Left ventricle myocardium superior (tissue), 1 donor: ENCODE measurements at regions not wholly inside any gene's neighbourhood (a gene's known extent, or its start where the extent isn't known, plus 50 kb on each side); places are given as distances from the start of the nearest gene placed in this dataset.

Experiments used
- ATAC-seq: fragments of 200-7000 bp; cut with Tn5 transposase; one replicate; pipeline ENCODE4 v1.9.1; 2020; ENCODE audit warnings: mild to moderate bottlenecking, moderate library complexity
- DNase-seq: peaks from one replicate; pipeline ENCODE4 v3.0.0-alpha.2; 2020
- intact Hi-C: fragments of 100-400 bp; cut with micrococcal nuclease; formaldehyde crosslinking; loops from one replicate; pipeline ENCODE4 v1.11.0; 2022
- donor health status: DM: no; HTN: yes; CAD: no; lungs with severe emphysema.

DNA sequence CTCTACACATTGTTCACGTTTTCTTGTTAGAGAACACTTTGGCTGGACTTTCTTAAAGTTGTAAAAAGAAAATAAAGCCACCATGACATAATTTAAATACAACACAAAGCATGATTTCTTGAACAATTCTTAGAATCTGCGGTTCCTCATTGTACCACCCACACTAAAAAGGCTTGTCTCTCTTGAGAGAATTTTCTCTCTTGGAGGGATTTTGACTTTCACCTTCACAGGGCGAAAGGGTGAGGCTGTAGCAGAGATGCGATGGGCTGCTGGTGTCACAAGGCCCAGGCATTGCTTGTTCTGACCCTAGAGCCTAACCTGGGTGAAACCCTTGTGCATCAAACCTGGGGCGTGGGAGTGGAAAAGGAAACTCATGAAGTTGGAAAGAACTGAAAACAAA, 122.7 kb upstream of the RIPOR2 start:
- ATAC-seq, result no peak
- intact Hi-C loops, result no loop called here
- DNase-seq, result no peak

DNA sequence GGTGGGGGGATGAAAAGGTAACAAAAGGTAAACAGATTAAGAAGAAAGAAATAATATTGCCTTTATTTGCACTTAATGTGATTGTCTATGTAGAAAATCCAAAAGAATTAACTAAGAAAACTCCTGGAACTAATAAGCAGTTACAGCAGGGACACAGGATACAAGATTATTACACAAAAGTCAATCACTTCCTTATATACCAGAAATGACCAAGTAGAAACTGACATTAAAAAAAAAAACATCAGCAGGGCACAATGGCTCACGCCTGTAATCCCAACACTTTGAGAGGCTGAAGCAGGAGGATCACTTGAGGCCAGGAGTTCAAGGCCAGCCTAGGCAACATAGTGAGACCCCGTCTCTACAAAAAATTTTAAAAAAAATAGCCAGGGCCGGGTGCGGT, 123.2 kb upstream of the RIPOR2 start:
- intact Hi-C loops, result no loop called here
- no peak for DNase-seq
- no peak for ATAC-seq

DNA sequence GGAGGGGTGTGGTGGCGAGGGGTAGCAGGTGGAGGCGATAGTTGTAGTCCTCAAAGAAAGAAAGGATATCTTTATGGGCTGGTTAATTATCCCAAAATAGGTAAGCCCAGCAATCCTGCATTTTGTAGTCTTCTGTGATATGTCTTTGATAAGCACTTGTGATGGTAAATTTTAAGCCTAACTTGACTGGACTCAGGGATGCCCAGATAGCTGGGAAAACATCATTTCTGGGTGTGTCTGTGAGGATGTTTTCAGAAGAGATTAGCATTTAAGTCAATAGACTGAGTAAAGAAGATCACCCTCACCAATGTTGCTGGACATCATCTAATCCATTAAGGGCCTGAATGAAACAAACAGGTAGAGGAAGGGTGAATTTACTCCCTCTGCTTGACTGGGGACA, 124.8 kb upstream of the RIPOR2 start:
- DNase-seq (no peak), ATAC-seq (no peak)
- intact Hi-C loops, result no loop called here

DNA sequence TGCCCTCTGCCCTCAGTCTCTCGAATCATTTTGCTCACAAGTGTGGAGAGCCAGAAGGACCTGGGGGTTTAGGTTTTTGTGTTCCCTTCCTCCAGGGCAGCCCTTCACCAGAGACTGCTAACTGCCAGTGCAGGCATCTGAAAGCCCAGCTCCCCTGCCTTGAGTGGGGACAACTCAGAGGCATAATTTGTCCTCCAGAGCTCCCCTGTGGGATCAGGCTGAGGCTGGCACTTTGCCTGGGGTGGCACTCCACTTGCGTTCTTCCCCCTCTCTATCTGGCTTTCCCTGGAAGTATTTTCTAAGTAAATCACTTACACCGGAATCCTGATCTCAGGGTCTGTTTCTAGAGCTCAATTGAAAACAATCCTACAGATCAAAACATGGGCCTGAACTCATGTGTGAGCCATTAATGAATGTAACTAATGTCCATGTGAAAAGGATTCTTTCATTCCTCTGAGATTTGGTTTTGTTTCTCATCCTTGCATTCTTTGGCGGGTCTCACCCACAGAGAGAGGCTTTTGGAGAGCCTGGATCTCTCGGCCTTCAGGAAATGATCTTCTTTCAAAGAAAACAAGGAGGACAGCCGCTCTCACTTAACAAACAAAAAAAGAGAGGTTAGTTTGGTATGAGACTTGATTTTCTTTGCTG, 125.7 kb upstream of the RIPOR2 start:
- intact Hi-C loops, result no loop called here
- ATAC-seq, result no peak
- DNase-seq, result no peak

DNA sequence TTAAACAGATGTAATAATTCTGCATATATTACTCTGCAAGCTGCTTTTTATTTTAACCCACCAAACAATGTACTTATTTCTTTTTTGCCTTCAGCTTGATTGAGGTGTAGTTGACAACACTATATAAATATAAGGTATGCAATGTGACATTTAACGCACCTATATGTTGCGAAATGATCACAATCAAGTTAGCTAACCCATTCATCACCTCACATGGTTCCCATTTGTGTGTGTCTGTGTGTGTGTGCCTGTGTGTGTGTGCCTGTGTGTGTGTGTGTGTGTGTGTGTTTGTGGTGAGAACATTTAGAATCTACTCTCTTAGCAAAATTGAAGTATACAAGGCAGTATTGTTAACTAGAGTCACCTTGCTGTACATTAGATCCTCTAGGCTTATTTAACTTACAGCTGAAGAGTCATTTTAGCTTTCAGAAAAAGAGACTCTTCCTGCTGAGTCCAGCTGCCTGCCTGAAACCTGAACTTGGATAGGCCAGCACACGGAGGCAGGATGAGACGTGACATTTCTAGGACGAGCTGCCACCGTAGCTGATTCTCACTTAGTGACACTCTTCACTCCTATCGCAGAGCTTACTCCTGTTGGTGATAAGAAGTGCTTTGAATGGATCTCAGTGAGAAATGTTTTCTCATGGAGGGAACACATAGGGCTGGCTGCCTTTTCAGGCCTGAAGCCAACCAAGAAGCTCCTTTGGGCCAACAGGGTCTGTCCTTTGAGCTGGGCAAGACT, 126.5 kb upstream of the RIPOR2 start:
- intact Hi-C loops, result no loop called here
- DNase-seq (no peak), ATAC-seq (peak; percentile 80)

DNA sequence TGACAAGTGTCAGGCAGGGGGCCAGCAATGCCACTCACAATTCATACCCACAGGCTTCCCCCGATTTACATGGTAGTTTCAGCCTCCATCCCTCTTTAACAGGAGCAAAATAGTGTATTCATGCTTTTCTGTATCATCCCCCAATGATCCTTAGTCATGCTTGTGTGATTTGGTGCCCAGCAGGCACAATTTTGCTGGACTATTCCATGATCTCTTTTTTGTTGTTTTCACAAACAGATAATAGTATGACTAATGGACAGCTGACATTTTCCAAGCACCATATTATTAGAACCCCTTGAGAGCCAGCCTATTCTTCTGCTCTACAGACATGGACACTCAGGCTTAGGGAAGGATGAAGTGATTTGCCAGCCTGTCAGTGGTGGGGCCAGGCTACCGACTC, 128.2 kb upstream of the RIPOR2 start:
- ATAC-seq, result no peak

DNA sequence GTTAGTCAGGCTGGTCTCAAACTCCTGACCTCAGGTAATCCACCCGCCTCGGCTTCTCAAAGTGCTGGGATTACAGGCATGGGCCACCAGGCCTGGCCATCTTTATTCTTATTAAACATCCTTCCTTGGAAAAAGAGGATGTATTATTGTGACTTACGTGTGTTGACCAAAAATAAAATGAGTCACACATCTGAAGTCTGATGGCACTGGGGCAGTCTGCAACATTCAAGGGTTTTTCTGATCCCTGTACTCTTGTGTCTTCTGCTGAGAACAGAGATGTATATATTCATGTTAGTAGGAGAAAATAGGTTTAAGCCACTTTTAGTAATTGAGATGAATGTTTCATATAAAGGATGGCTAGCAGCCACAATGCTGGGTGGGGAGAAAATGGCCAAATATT, 129.9 kb upstream of the RIPOR2 start:
- intact Hi-C loops, result no loop called here
- DNase-seq (no peak), ATAC-seq (no peak)

More for the DNA sequence above, 128.2 kb upstream of the RIPOR2 start:
- intact Hi-C loops, result no loop called here
- no peak for DNase-seq

DNA sequence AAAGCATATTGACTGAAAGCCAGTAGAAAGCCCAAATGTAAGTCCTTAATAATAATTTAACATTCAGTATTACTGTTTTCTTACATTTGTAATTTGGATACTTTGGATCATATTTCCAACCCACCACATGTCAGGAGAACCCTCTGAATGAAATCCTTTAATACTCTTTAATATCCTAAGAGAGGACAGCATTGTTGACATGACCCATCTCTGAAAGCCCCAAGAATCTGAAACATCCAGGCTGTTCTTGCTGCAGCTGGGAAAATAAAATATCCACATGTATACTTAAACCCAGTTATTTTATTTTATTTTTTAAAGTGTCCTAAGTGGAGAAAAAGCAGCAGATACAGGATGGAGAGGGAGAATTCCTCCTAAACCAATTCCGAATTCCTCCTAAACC, 130.8 kb upstream of the RIPOR2 start:
- no peak for DNase-seq
- intact Hi-C loops, result no loop called here
- ATAC-seq, result no peak

DNA sequence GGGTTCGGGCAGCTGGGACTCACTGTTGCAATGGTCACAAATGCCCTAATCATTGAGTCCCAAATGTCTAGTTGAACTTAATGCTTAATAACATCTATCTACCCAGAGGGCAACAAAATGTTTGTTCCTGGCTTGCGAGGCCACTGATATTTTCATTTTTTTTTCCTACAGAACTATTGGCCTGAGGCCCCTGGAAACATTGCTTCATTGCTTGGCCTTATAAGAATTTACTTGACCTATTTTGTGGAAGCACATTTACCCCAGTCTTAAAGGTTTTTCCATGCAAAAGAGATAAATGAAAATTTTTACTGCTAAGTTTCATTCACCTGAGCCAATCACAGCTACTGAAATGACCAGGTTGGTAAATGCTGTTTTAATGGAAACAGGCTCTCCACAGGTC, 133.1 kb upstream of the RIPOR2 start:
- ATAC-seq, result no peak
- intact Hi-C loops, result no loop called here

DNA sequence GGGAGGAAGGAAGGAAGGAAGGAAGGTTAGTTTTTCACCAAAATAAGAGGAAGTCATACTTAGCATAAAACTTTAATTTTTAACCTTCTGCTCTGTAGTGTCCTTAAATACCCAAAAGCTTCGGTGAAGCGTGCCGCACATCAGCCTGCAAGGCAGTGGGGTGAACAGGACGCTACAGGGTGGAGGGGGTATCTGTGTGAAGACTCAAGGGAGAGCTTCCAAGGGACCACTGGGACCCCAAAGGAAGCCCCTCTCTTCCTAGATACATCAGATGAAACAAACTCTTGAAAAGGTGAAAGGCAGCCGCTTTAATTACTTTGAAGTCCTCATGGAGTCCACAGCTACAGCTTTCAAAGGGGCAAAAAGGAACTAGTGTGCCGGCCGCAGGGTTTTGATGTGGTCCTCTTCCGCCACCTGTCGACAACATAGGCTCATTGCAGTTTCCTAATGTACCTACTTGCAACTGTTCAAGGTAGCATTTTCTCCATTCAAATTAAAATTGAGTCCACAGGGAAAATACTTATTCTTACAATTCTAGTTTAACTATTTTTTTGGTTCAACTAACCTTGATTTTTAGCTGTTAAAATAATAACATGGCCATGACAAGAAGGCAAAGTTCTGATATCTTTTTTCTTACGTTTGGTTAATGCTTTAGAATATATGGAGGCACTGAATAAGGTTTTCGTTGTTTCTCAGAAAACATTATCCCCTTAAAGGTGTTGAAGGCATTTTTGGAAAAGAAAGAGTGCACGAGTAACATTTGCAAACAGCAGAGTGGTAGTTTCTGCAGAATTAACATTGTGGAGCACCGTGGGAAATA, 135.0 kb upstream of the RIPOR2 start:
- peak; percentile 75 for ATAC-seq
- intact Hi-C loops, result loop anchor here (5.0 kb wide), 1 partner anchor 213 kb away; no protein-coding TSS in a partner anchor
- peak; percentile 68 for DNase-seq

More for the DNA sequence above, 133.1 kb upstream of the RIPOR2 start:
- no peak for DNase-seq

DNA sequence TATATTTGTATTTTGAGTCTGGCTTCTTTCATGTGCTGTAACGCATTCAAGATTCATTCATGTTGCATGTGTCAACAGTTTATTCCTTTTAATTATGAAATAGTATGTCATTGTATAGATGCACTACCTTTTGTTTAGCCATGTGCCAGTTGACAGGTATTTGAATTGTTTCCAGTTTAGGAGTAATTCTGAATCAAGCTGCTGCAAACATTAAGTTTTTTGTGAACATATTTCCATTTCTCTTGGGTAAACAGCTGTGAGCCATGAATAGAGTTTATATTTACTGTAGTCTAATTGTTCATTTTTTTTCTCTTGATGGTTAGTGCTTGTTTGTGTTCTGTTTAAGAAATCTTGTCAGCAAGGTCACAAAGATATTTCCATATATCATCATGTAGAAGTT, 142.4 kb upstream of the RIPOR2 start:
- intact Hi-C loops, result no loop called here
- no peak for ATAC-seq

DNA sequence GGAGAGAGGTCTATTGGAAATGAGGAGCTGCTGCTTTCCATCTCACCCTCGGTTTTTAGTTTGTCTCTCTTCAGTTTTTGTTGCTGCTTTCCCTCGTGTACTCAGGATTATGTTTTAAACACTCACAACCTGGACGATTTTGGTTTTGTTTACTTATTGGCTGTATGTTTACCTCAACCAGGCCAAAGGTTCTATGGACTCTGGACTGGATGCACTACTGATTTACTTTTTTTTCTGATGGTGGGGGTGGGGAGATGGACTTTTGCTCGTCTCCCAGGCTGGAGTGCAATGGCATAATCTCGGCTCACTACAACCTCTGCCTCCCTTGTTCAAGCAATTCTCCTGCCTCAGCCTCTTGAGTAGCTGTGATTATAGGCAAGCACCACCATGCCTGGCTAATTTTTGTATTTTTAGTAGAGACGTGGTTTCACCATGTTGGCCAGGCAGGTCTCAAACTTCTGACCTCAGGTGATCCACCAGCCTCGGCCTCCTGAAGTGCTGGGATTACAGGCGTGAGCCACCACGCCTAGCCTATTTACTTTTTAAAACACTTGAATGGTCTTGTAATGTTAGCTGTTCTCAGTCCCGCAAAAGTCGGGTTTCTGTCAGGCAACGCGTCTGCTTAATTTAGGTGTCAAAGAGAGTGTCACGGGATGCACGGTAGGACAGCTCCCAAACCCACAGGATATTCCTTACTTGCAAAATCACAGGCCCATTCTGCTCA, 148.2 kb upstream of the RIPOR2 start:
- DNase-seq, result no peak
- intact Hi-C loops, result loop anchor here (10.0 kb wide), 1 partner anchor 91 kb away; no protein-coding TSS in a partner anchor
- no peak for ATAC-seq

More for the DNA sequence above, 142.4 kb upstream of the RIPOR2 start:
- no peak for DNase-seq

DNA sequence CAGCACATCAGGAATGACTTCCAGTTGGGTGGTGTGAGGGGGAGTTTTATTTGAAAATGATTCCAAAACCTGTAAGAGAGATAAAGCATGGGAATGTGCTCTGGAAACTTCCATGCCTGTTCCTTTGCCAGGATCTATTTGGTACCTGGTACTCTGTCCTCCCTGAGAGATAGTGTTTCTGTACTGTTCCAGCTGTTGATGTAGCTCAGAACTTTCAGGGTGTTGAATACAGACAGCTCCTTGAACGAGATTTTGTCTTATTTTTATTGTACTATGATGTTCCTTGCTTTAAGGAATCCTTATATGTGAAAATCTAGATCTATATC, 148.7 kb upstream of the RIPOR2 start:
- no peak for DNase-seq
- intact Hi-C loops, result loop anchor here (10.0 kb wide), 1 partner anchor 90 kb away; no protein-coding TSS in a partner anchor
- no peak for ATAC-seq

DNA sequence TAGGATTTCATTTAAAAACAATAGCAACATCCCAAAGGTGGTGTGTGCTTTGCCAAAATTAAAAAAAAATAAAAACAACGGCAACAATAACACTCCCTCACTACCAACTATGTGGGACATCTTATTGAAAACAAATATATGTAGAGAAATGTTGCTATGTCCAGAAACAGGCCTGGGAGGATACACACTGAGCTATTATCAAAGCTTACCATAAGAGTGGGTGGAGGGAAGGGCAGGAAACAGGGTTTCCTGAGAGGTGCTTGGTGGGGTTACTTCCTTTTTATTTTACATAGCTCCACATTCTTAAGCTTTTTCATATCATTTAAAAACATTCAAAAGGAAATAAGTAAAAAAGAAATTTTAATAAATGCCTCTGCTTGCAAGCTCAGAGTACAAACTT, 150.0 kb upstream of the RIPOR2 start:
- DNase-seq, result no peak
- intact Hi-C loops, result loop anchor here (10.0 kb wide), 1 partner anchor 89 kb away; no protein-coding TSS in a partner anchor
- peak; percentile 82 for ATAC-seq

DNA sequence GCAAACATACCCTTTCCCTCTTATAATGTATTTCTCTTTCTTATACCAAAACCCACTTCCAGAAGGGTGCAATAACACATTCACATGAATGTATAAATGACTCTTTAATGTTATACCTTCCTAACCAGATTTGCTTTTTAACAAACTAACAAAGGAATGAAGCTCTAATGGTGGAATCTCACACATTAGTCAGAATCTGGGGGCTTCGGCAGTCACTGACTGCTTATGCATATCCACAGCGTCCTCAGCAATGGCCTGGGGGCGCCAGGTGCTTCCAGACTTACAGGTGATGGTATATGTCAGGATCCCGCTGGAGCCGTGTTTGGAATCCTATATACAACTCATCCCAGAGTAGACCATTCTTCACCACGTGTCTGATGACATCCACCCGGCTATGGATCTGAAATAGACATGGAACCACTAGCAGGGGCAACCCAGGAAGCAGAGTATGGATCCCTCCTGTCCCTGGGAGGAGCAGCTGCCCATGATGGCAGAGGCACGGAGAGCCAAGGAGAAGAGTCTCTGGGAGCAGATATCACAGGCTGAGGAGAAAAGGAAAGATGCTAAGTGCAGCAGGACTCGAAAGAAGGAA, 150.8 kb upstream of the RIPOR2 start:
- ATAC-seq (no peak), DNase-seq (no peak)
- intact Hi-C loops, result loop anchor here (10.0 kb wide), 1 partner anchor 88 kb away; no protein-coding TSS in a partner anchor

DNA sequence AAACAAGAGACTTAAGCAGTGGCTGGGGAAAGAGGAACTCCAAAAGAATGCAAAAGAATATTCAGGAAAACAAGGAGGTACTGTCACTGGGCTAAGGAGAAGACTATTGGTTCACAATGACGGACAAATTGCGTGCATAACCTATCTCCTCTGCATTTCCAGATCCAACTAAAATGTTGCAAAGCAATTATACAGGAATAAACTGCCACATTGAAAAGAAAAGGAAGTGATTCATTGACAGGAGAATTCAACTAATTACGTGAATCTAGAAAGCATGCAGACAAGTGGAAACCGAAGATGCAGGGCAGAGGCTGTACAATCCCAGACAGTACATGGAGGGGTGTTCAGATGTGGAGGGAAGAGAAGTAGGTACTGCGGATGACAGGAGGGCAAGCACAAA, 152.8 kb upstream of the RIPOR2 start:
- ATAC-seq (peak; percentile 34), DNase-seq (no peak)
- intact Hi-C loops, result loop anchor here (10.0 kb wide), 1 partner anchor 86 kb away; no protein-coding TSS in a partner anchor

DNA sequence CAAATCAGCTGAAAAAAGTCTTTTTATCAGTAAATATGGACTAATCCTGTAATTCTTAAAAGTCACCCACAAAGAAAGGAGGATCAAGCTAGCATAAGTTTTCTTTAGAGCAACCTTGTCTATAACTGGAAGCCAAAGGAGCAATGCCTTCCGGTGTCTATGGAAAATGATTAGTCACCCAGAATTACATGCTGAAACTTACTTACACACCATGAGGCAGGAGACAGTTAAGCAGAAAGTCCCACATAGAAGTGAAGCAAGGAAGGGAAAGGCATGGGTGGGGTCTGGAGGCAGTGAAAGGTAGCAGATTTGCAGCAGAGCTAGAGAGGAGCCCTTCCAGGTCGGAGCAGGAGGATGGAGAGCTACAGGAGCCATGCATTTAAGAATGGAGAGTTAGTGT, 153.7 kb upstream of the RIPOR2 start:
- ATAC-seq (no peak), DNase-seq (no peak)
- intact Hi-C loops, result loop anchor here (10.0 kb wide), 1 partner anchor 85 kb away; no protein-coding TSS in a partner anchor

DNA sequence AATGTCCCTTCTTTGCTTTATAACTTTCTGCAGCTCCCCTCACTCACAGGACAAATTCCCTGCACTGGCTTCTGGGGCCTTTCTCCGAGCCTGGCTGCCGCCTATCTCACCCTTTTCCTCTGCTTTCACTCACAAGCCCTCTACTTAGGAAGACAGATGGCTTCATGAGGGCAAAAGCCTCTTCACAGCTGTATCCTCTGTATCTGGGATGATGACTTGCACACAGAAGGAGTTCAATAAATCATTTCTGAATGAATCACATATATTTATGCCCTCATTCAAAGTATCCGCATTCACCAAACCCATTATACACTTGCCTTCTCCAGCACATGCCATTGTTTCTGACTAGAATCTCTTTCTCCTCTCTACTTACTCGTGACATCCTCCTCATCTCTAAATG, 159.0 kb upstream of the RIPOR2 start:
- intact Hi-C loops, result no loop called here
- DNase-seq, result no peak
- ATAC-seq, result no peak

DNA sequence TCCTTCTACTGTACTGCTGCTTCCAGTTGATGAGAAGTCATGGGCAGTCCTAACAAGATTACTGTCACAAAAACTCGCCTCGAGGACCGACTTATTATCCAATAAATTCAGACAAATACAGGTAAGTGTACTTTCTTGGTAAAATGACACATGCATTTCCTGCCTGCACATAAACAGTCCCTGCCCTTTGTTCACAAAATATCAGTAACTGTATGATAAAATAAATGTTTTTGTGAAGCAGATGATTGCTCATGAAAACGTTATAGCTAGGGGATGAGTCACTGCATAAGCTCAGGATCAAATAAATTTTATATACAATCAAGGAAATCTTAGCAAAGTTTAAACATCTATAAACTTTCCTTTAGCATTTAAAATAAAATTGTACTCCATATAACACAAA, 164.5 kb upstream of the RIPOR2 start:
- intact Hi-C loops, result no loop called here
- DNase-seq, result no peak

More for the DNA sequence above, 164.5 kb upstream of the RIPOR2 start:
- no peak for ATAC-seq
